HFFc6 (cell line): ENCODE measurements at regions not wholly inside any gene's neighbourhood (a gene's known extent, or its start where the extent isn't known, plus 50 kb on each side); places are given as distances from the start of the nearest gene placed in this dataset.

Experiments
- DNase-seq: peaks from one replicate; pipeline ENCODE4 v3.0.0-alpha.2; 2018
- H3K27ac Mint-ChIP-seq: 2 replicates; pipeline ENCODE4 v1.8.0; 2020; ENCODE audit warnings: mild to moderate bottlenecking, mixed read lengths
- H3K27me3 Mint-ChIP-seq: 2 replicates; pipeline ENCODE4 v1.8.0; 2021; ENCODE audit warnings: mild to moderate bottlenecking, moderate library complexity, mixed read lengths; ENCODE audit not compliant: insufficient read depth
- H3K36me3 Mint-ChIP-seq: 2 replicates; pipeline ENCODE4 v1.8.0; 2021; ENCODE audit warnings: low read depth, mixed read lengths
- H3K4me1 Mint-ChIP-seq: 2 replicates; pipeline ENCODE4 v1.8.0; 2020; ENCODE audit warnings: low read depth, mixed read lengths
- H3K4me3 Mint-ChIP-seq: 2 replicates; pipeline ENCODE4 v1.8.0; 2020; ENCODE audit warnings: mild to moderate bottlenecking, moderate library complexity, mixed read lengths
- H3K9me3 Mint-ChIP-seq: 2 replicates; pipeline ENCODE4 v1.8.0; 2020; ENCODE audit warnings: mild to moderate bottlenecking, mixed read lengths
- TF ChIP-seq, protein P1 (sequence below): fragments of 200-600 bp; sonication (generic); IDR thresholded peaks from 2 replicates; pipeline ENCODE4 v1.5.0; 2021; ENCODE audit warnings: antibody characterized with exemption, mild to moderate bottlenecking

DNA sequence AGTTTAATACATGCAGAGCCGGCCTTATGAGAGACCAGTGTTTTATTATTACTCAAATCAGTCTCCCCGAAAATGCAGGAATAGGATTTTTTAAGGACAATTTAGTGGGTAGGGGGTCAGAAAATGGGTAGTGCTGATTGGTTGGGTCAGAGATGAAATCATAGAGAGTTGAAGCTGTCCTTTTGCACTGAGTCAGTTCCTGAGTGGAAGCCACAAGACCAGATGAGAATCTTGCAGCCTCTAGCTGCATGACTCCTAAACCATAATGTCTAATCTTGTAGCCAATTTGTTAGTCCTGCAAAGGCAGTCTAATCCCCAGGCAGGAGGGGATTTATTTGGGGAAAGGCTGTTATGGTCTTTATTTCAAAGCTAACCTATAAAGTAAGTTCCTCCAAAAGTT, 1163.9 kb downstream of the DIAPH3 start:
- H3K4me3 Mint-ChIP-seq: no peak overlapping the region
- no peak overlapping the region for H3K27ac Mint-ChIP-seq
- no peaks in the 10 kb centered on the region for H3K4me1 Mint-ChIP-seq
- TF ChIP-seq, protein P1, sequence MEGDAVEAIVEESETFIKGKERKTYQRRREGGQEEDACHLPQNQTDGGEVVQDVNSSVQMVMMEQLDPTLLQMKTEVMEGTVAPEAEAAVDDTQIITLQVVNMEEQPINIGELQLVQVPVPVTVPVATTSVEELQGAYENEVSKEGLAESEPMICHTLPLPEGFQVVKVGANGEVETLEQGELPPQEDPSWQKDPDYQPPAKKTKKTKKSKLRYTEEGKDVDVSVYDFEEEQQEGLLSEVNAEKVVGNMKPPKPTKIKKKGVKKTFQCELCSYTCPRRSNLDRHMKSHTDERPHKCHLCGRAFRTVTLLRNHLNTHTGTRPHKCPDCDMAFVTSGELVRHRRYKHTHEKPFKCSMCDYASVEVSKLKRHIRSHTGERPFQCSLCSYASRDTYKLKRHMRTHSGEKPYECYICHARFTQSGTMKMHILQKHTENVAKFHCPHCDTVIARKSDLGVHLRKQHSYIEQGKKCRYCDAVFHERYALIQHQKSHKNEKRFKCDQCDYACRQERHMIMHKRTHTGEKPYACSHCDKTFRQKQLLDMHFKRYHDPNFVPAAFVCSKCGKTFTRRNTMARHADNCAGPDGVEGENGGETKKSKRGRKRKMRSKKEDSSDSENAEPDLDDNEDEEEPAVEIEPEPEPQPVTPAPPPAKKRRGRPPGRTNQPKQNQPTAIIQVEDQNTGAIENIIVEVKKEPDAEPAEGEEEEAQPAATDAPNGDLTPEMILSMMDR: no peak
- H3K27me3 Mint-ChIP-seq: 0 out of 2 replicates have a peak, but pooled peaks cover 2% of the 10 kb centered on the region
- no peaks in the 10 kb centered on the region for H3K36me3 Mint-ChIP-seq
- no peak for DNase-seq
- H3K9me3 Mint-ChIP-seq: peaks cover 19% of the 10 kb centered on the region

DNA sequence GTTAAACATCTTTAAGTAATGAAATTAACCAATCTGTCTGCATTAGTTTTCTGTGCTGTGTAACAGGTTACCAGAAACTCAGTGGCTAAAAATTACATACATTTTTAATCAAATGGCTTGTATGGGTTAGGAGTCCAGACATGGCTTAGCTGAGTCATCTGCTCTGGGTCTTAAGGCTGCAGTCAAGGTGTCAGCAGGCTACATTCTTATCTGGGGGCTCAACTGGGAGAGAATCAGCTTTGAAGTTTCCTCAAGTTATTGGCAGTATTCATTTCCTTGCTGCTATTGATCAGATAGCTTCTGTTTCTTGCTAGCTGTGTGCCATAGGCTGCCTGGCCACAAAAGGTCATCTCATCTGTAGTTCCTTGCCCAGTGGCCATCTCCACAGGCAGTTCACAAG, 1163.0 kb downstream of the DIAPH3 start:
- H3K4me3 Mint-ChIP-seq: no peak overlapping the region
- no peaks in the 10 kb centered on the region for H3K4me1 Mint-ChIP-seq
- no peaks in the 10 kb centered on the region for H3K36me3 Mint-ChIP-seq
- H3K27ac Mint-ChIP-seq: no peak overlapping the region
- DNase-seq: no peak
- H3K27me3 Mint-ChIP-seq: 0 out of 2 replicates have a peak, but pooled peaks cover 2% of the 10 kb centered on the region
- TF ChIP-seq, protein P1: no peak
- H3K9me3 Mint-ChIP-seq: peaks cover 19% of the 10 kb centered on the region

DNA sequence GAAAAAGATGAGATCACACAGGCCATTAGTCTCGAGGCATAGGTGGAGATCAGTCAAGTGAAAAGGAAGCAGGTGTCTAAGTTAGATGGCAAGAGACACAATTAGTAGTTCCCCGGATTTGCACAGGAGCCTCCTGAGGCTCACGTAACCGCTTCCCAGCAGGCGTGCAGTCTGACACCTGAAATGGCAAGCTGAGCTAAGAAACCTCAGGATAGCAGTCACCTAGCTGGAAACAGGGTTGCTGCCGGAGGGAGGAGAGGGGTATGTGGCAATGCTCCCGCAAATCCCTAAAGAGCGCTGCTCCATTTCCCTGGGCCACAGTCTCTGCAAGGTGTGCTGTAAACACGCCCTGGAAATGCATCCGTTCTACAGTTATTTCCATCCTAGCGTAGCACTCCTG, 1151.0 kb downstream of the DIAPH3 start:
- no peaks in the 10 kb centered on the region; the same call in 1 of the 2 replicates for H3K27me3 Mint-ChIP-seq
- no peak overlapping the region for H3K4me3 Mint-ChIP-seq
- no peaks in the 10 kb centered on the region for H3K36me3 Mint-ChIP-seq
- peaks cover 12% of the 10 kb centered on the region; the same call in 1 of the 2 replicates for H3K9me3 Mint-ChIP-seq
- TF ChIP-seq, protein P1: no peak
- H3K27ac Mint-ChIP-seq: no peak overlapping the region
- H3K4me1 Mint-ChIP-seq: no peaks in the 10 kb centered on the region
- no peak for DNase-seq

DNA sequence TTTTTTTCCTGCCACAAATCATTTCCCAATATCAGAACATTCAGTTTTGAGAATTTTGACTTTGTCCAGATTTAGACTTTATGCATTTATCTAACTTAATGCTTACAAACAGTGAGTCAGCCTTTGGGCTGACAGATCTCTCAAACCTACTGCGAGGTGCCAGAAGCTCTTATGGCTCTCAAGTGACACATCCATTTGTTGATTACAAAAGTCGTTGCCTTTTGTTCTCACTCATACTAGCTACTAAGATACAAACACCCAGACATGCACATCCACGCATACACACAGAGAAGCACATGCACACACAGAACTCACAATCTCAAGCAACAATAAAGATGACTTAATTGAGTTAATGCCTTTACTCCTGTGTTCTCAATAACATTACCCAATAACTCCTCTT, 1147.5 kb downstream of the DIAPH3 start:
- DNase-seq: no peak
- TF ChIP-seq, protein P1: no peak
- H3K27ac Mint-ChIP-seq: no peak overlapping the region
- no peaks in the 10 kb centered on the region; the same call in 1 of the 2 replicates for H3K27me3 Mint-ChIP-seq
- H3K36me3 Mint-ChIP-seq: no peaks in the 10 kb centered on the region
- no peak overlapping the region for H3K4me3 Mint-ChIP-seq
- H3K4me1 Mint-ChIP-seq: no peaks in the 10 kb centered on the region
- peaks cover 22% of the 10 kb centered on the region; the same call in 1 of the 2 replicates for H3K9me3 Mint-ChIP-seq

DNA sequence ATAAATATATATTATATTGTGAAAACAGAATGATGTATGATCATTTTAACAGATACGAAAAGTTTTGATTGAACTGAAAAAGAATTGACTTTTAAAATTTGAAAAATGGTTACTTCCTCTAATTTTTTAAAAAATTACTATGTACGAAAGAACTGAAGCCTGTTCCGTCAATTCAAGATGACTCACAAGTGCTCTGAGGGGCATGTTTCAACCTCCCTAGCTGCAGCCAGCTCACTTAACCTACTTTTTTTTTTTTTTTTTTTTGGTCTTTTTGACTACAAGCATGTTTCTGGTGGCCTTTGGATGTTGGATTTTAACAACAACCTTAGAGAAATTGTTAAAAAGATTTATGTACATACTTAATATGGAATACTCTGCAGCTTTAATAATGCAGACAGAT, 1139.3 kb downstream of the DIAPH3 start:
- H3K4me3 Mint-ChIP-seq: no peak overlapping the region
- H3K27ac Mint-ChIP-seq: no peak overlapping the region
- TF ChIP-seq, protein P1: no peak
- no peak for DNase-seq
- no peaks in the 10 kb centered on the region for H3K36me3 Mint-ChIP-seq
- H3K4me1 Mint-ChIP-seq: no peaks in the 10 kb centered on the region
- H3K9me3 Mint-ChIP-seq: peaks cover 11% of the 10 kb centered on the region; the same call in 1 of the 2 replicates
- H3K27me3 Mint-ChIP-seq: peaks cover 2% of the 10 kb centered on the region; the same call in 1 of the 2 replicates

DNA sequence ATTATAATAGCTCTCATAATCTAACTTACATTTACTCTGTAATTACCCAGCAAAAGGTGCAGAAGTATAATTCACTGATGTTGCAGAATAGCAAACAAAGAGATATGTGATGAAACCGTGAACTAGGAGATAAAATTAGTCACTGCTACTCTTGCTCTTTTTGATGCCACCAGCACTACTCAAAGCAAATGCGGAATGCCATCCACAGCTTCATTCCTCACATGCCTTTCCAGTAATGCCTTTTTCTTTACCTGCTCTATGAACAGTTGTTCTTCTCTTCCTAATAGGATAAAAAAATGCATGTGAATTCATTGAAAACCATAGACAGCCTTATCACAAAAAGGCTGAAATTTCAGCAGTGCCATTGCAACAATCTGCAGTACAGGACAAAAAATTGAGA, 1129.5 kb downstream of the DIAPH3 start:
- TF ChIP-seq, protein P1: no peak
- no peak for DNase-seq
- Mint-ChIP-seq H3K9me3 (peaks cover 19% of the 10 kb centered on the region), H3K4me3 (no peak overlapping the region), H3K36me3 (no peaks in the 10 kb centered on the region), H3K27ac (no peak overlapping the region), H3K27me3 (no peaks in the 10 kb centered on the region), H3K4me1 (no peaks in the 10 kb centered on the region)
